Endothelial cell (in vitro differentiated cells): ENCODE measurements at regions not wholly inside any gene's neighbourhood (a gene's known extent, or its start where the extent isn't known, plus 50 kb on each side); places are given as distances from the start of the nearest gene placed in this dataset.

Experiments used
- DNase-seq: peaks from one replicate; pipeline ENCODE4 v3.0.0; 2021; ENCODE audit warnings: low spot score
- H3K27ac Mint-ChIP-seq: one replicate; pipeline ENCODE4 v1.8.0; 2021; ENCODE audit warnings: mixed read lengths, inconsistent platforms; ENCODE audit not compliant: unreplicated experiment
- H3K27me3 Mint-ChIP-seq: one replicate; pipeline ENCODE4 v1.8.0; 2021; ENCODE audit warnings: mild to moderate bottlenecking, moderate library complexity, mixed read lengths, inconsistent platforms; ENCODE audit not compliant: unreplicated experiment
- H3K36me3 Mint-ChIP-seq: one replicate; pipeline ENCODE4 v1.8.0; 2021; ENCODE audit warnings: mild to moderate bottlenecking, low read depth, mixed read lengths, inconsistent platforms; ENCODE audit not compliant: unreplicated experiment
- H3K4me1 Mint-ChIP-seq: one replicate; pipeline ENCODE4 v1.8.0; 2021; ENCODE audit warnings: mild to moderate bottlenecking, mixed read lengths, inconsistent platforms; ENCODE audit not compliant: unreplicated experiment
- H3K4me3 Mint-ChIP-seq: one replicate; pipeline ENCODE4 v1.8.0; 2021; ENCODE audit warnings: mild to moderate bottlenecking, mixed read lengths, inconsistent platforms; ENCODE audit not compliant: unreplicated experiment
- H3K9me3 Mint-ChIP-seq: one replicate; pipeline ENCODE4 v1.8.0; 2021; ENCODE audit warnings: mixed read lengths, inconsistent platforms; ENCODE audit not compliant: unreplicated experiment
- TF ChIP-seq, protein P1 (sequence below): fragments of 200-600 bp; sonication (generic); IDR thresholded peaks from one replicate; pipeline ENCODE4 v1.5.0; 2021; ENCODE audit warnings: antibody characterized with exemption; ENCODE audit not compliant: unreplicated experiment

DNA sequence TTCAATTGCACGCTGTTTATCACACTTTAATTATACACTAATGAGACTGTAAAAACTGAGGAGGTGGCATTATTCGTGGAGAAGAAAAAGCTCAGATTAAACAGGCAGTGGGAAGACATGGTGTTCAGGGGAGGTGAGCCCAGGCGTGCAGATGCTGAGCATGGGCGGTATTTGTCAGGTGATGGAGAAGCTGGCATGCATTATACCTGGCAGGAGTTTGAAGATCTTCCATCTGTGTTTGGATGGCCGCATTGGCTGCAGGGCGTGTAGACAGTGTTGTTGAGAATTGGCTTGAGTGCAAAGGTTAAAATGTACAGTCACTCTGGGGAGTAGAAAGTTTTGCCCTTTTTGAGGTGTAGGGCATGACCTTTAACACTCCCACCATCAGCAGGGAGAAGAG lies 213.8 kb downstream of the ERMARD start:
- peaks cover 14% of the 10 kb centered on the region for H3K27me3 Mint-ChIP-seq
- no peak for DNase-seq
- peak overlapping the region; percentile 57 for H3K4me3 Mint-ChIP-seq
- no peaks in the 10 kb centered on the region for H3K9me3 Mint-ChIP-seq
- H3K4me1 Mint-ChIP-seq, result peaks cover 4% of the 10 kb centered on the region
- TF ChIP-seq, protein P1, sequence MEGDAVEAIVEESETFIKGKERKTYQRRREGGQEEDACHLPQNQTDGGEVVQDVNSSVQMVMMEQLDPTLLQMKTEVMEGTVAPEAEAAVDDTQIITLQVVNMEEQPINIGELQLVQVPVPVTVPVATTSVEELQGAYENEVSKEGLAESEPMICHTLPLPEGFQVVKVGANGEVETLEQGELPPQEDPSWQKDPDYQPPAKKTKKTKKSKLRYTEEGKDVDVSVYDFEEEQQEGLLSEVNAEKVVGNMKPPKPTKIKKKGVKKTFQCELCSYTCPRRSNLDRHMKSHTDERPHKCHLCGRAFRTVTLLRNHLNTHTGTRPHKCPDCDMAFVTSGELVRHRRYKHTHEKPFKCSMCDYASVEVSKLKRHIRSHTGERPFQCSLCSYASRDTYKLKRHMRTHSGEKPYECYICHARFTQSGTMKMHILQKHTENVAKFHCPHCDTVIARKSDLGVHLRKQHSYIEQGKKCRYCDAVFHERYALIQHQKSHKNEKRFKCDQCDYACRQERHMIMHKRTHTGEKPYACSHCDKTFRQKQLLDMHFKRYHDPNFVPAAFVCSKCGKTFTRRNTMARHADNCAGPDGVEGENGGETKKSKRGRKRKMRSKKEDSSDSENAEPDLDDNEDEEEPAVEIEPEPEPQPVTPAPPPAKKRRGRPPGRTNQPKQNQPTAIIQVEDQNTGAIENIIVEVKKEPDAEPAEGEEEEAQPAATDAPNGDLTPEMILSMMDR, result no peak
- peaks cover 5% of the 10 kb centered on the region for H3K36me3 Mint-ChIP-seq
- H3K27ac Mint-ChIP-seq, result no peak overlapping the region

DNA sequence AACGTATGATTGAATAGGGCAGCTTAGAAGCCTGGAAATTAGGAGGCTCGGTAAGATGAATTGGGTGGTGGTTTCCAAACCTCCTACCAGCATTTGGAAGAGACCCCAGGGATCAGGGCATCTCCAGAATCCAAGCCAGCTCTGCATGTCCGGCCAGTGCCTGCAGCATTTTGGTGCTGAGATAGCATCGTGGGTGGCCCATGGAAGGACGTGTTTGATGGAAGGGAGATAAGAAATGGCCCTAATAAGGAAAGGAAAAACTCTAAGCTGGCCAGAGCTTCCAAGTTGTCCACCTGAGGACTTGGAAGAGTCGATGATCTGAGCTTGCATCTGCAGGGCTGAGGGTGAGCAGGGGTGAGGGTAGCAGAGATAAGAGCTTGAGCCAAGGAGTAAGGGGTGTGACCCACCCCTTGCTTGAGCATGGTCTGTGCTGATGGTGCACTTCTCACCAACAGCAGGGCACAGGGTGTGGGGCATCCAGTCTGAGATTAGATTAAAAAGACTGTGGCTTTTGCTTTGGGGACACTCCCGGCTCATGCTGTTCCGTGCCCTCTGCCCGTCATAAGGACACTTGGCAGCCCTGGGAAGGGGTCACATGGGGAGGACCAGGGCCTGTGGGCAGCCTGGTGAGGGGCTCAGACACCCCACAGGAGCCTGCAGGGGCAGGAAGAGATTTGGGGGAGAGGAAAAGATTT lies 213.2 kb downstream of the ERMARD start:
- Mint-ChIP-seq H3K27me3 (peaks cover 10% of the 10 kb centered on the region), H3K36me3 (peaks cover 5% of the 10 kb centered on the region), H3K4me3 (no peak overlapping the region), H3K9me3 (no peaks in the 10 kb centered on the region), H3K4me1 (peaks cover 4% of the 10 kb centered on the region), H3K27ac (no peak overlapping the region)
- TF ChIP-seq, protein P1, result no peak
- no peak for DNase-seq

DNA sequence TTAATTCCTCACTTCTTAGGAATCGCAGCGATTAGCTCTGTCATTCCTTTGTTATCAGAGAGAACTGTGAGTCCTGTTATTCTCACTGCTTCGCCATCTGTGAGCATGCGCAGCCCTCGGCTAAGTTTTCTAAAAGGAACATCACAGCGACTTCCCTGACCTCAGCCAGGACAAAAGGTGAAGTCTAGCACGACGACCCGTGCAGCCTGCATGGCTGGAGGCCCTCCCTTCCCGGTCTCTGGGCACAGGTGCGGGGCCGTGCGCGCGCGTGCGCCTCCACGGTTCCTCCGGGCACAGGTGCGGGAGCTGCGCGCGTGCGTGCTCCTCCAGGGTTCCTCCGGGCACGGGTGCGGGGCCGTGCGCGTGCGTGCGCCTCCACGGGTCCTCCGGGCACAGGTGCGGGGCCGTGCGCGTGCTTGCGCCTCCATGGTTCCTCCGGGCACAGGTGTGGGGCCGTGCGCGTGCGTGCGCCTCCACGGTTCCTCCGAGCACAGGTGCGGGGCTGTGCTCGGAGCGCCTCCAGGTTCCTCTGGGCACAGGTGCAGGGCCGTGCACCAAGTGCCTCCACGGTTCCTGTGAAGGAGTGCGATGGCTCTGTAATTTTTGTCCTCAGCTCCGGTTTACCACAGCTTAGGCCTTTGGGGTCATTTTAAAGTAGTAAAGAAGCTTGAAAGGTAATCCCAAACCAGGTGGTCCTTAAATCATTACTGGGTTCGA lies 212.3 kb downstream of the ERMARD start:
- Mint-ChIP-seq H3K9me3 (no peaks in the 10 kb centered on the region), H3K27me3 (peaks cover 8% of the 10 kb centered on the region), H3K36me3 (peaks cover 5% of the 10 kb centered on the region), H3K4me1 (peaks cover 4% of the 10 kb centered on the region), H3K4me3 (no peak overlapping the region), H3K27ac (no peak overlapping the region)
- TF ChIP-seq, protein P1, result no peak
- no peak for DNase-seq

GRCh38 chr6:169962604-169963469 lies 211.4 kb downstream of the ERMARD start:
- Mint-ChIP-seq H3K27me3 (peaks cover 8% of the 10 kb centered on the region), H3K27ac (no peak overlapping the region), H3K36me3 (peaks cover 5% of the 10 kb centered on the region), H3K9me3 (no peaks in the 10 kb centered on the region), H3K4me1 (peaks cover 4% of the 10 kb centered on the region), H3K4me3 (no peak overlapping the region)
- TF ChIP-seq, protein P1, result no peak
- DNase-seq, result no peak
